CD14-positive monocyte (primary cell): ENCODE measurements at regions not wholly inside any gene's neighbourhood (a gene's known extent, or its start where the extent isn't known, plus 50 kb on each side); places are given as distances from the start of the nearest gene placed in this dataset.

Experiments
- DNase-seq, 3 donors: peaks; one replicate each; pipeline ENCODE4 v3.0.0-alpha.2; 2011 to 2022
- H2AFZ ChIP-seq: 2 replicates; pipeline ENCODE4 v1.6.0; 2012; ENCODE audit warnings: mild to moderate bottlenecking, low read depth, low read length, inconsistent platforms; ENCODE audit not compliant: insufficient read depth, poor library complexity, severe bottlenecking
- H3K27ac ChIP-seq, 2 donors: 1 replicate in 1 of 2; 2 replicates in 1 of 2; pipeline ENCODE4 v1.5.1; 2012 to 2013; ENCODE audit warnings: low read length in 2 of 2, control low read depth in 1 of 2, inconsistent platforms in 1 of 2, low read depth in 1 of 2, mild to moderate bottlenecking in 1 of 2
- H3K27me3 ChIP-seq, 2 donors: one replicate each; pipeline versions ENCODE4 v1.6.0 to v1.6.1; 2011 to 2013; ENCODE audit warnings: low read length in 2 of 2; ENCODE audit not compliant: control insufficient read depth in 2 of 2, insufficient read depth in 2 of 2
- H3K36me3 ChIP-seq, 2 donors: replicated peaks in 1 of 2; 1 replicate in 1 of 2; 2 replicates in 1 of 2; pipeline versions ENCODE4 v1.5.1 to v1.6.1; 2012 to 2013; ENCODE audit warnings: low read length in 2 of 2, control low read depth in 1 of 2, inconsistent platforms in 1 of 2, mild to moderate bottlenecking in 1 of 2; ENCODE audit not compliant: insufficient read depth in 2 of 2, control insufficient read depth in 1 of 2
- H3K4me1 ChIP-seq, 2 donors: 1 replicate in 1 of 2; 2 replicates in 1 of 2; pipeline versions ENCODE4 v1.5.1 to v1.6.1; 2012 to 2013; ENCODE audit warnings: low read length in 2 of 2, control low read depth in 1 of 2, inconsistent platforms in 1 of 2, mild to moderate bottlenecking in 1 of 2, moderate library complexity in 1 of 2; ENCODE audit not compliant: insufficient read depth in 2 of 2, control insufficient read depth in 1 of 2
- H3K4me2 ChIP-seq: replicated peaks from 2 replicates; pipeline ENCODE3; 2012; ENCODE audit warnings: low read length, moderate library complexity, mild to moderate bottlenecking; ENCODE audit not compliant: poor library complexity, severe bottlenecking; ENCODE audit errors: extremely low read depth
- H3K4me3 ChIP-seq, 3 experiments: fragments of 200-600 bp in 1 of 3; sonication (generic) in 1 of 3; replicated peaks in 1 of 3; 1 replicate in 2 of 3; 2 replicates in 1 of 3; pipeline ENCODE4 v1.5.1; 2011 to 2013; ENCODE audit warnings: low read length in 3 of 3, mild to moderate bottlenecking in 3 of 3, control low read depth in 2 of 3, low read depth in 2 of 3, inconsistent platforms in 1 of 3, moderate library complexity in 1 of 3
- H3K79me2 ChIP-seq: 2 replicates; pipeline ENCODE4 v1.6.0; 2012; ENCODE audit warnings: mild to moderate bottlenecking, control low read depth, inconsistent platforms, low read length, moderate library complexity; ENCODE audit not compliant: insufficient read depth
- H3K9ac ChIP-seq: 2 replicates; pipeline ENCODE4 v1.6.0; 2017; ENCODE audit warnings: low read length, mild to moderate bottlenecking; ENCODE audit not compliant: insufficient read depth, poor library complexity, severe bottlenecking
- H3K9me3 ChIP-seq, 2 donors: replicated peaks in 1 of 2; 1 replicate in 1 of 2; 2 replicates in 1 of 2; pipeline versions ENCODE4 v1.5.1 to v1.6.1; 2012 to 2013; ENCODE audit warnings: low read length in 2 of 2, control low read depth in 1 of 2; ENCODE audit not compliant: control insufficient read depth in 1 of 2, insufficient read depth in 1 of 2
- H4K20me1 ChIP-seq: 2 replicates; pipeline ENCODE4 v1.6.0; 2012; ENCODE audit warnings: mild to moderate bottlenecking, low read length, control low read depth, moderate library complexity; ENCODE audit not compliant: insufficient read depth
- H3K27ac Mint-ChIP-seq, 7 donors: one replicate each; pipeline ENCODE4 v1.8.0; 2020; ENCODE audit warnings: mild to moderate bottlenecking in 7 of 7, mixed read lengths in 7 of 7, moderate library complexity in 6 of 7, inconsistent platforms in 2 of 7
- H3K27me3 Mint-ChIP-seq, 3 donors: one replicate each; pipeline ENCODE4 v1.8.0; 2021 to 2022; ENCODE audit warnings: low read depth in 3 of 3, mild to moderate bottlenecking in 3 of 3, mixed read lengths in 3 of 3, moderate library complexity in 3 of 3, inconsistent platforms in 1 of 3
- H3K36me3 Mint-ChIP-seq, 2 donors: one replicate each; pipeline ENCODE4 v1.8.0; 2020; ENCODE audit warnings: mixed read lengths in 2 of 2, inconsistent platforms in 1 of 2, mild to moderate bottlenecking in 1 of 2
- H3K4me1 Mint-ChIP-seq: one replicate; pipeline ENCODE4 v1.8.0; 2020; ENCODE audit warnings: mild to moderate bottlenecking, mixed read lengths
- H3K4me3 Mint-ChIP-seq, 2 donors: one replicate each; pipeline ENCODE4 v1.8.0; 2020; ENCODE audit warnings: mild to moderate bottlenecking in 2 of 2, mixed read lengths in 2 of 2, moderate library complexity in 1 of 2
- H3K9me3 Mint-ChIP-seq, 7 donors: one replicate each; pipeline ENCODE4 v1.8.0; 2020 to 2022; ENCODE audit warnings: mixed read lengths in 7 of 7, mild to moderate bottlenecking in 6 of 7, moderate library complexity in 6 of 7, inconsistent platforms in 2 of 7
- WGBS: methylation state at CpG from one replicate; pipeline ENCODE4 v1.1.5; 2013; ENCODE audit warnings: missing lambda C conversion rate; ENCODE audit not compliant: insufficient coverage; 5-methylcytosine and 5-hydroxymethylcytosine counted together
- intact Hi-C, 2 donors: fragments of 100-400 bp; cut with micrococcal nuclease; formaldehyde crosslinking; loops; one replicate each; pipeline versions ENCODE4 v1.15.0 to v1.15.1; 2023
- TF ChIP-seq, protein P1 (sequence below): fragments of 200-600 bp; IDR thresholded peaks from one replicate; pipeline ENCODE4 v1.8.0; 2022; ENCODE audit warnings: antibody characterized with exemption, mild to moderate bottlenecking

DNA sequence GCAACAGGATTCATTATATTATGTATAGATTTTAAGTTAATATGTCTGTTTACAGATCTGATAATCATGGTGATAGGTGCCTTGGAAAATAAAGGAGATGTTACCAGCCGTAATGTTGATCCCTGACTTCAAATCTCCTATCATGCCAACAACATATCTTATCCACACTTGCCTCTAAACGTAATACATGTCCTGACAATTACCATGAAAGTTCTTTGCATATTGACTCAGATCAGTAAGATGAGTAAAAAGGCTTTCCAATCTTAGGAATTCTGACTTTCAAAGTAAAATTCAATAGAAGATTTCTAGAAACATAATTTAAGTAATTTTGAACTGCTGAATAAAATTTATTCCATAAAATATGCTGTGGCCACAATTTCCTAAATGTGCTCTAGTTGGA is 513.3 kb downstream of the ANKRD50 start:
- DNase-seq = no peak

DNA sequence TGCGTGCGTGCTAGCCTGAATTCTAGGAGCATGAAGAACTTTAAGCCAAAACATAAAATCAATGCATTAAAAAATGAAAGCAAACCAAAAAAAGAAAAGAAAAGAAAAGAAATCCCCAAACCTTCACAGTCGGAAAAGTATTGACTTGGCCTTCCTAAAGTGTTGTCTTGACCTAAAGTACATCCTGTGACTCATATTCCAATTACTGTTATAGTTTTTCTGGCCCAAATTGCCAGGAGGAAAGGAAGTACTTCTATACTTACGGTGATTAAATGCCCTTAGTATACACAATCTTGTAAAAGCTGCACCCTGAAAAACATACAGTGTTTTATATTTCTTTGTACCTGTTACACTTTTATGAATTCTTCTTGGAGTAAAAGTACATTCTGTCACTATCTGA is 512.8 kb downstream of the ANKRD50 start:
- Histone ChIP-seq H3K79me2 (no peaks in the 10 kb centered on the region), H3K36me3 (no peaks in the 10 kb centered on the region), H3K4me1 (no peaks in the 10 kb centered on the region), H4K20me1 (no peaks in the 10 kb centered on the region), H3K4me2 (no peak overlapping the region), H2AFZ (no peak overlapping the region), H3K9ac (no peak overlapping the region), H3K27me3 (no peaks in the 10 kb centered on the region), H3K9me3 (no peaks in the 10 kb centered on the region), H3K27ac (no peak overlapping the region), H3K4me3 (no peak overlapping the region)
- Mint-ChIP-seq H3K27ac (no peak overlapping the region), H3K36me3 (no peaks in the 10 kb centered on the region), H3K9me3 (peaks cover 0 to 10% (median 2%) of the 10 kb centered on the region in 7 donors), H3K4me3 (no peak overlapping the region), H3K27me3 (no peaks in the 10 kb centered on the region), H3K4me1 (no peaks in the 10 kb centered on the region)
- intact Hi-C loops = no loop called here
- WGBS = no CpG with 5 or more reads among the region's 4 CpGs
- TF ChIP-seq, protein P1, sequence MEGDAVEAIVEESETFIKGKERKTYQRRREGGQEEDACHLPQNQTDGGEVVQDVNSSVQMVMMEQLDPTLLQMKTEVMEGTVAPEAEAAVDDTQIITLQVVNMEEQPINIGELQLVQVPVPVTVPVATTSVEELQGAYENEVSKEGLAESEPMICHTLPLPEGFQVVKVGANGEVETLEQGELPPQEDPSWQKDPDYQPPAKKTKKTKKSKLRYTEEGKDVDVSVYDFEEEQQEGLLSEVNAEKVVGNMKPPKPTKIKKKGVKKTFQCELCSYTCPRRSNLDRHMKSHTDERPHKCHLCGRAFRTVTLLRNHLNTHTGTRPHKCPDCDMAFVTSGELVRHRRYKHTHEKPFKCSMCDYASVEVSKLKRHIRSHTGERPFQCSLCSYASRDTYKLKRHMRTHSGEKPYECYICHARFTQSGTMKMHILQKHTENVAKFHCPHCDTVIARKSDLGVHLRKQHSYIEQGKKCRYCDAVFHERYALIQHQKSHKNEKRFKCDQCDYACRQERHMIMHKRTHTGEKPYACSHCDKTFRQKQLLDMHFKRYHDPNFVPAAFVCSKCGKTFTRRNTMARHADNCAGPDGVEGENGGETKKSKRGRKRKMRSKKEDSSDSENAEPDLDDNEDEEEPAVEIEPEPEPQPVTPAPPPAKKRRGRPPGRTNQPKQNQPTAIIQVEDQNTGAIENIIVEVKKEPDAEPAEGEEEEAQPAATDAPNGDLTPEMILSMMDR = no peak
- no peak for DNase-seq

More for the DNA sequence above, 513.3 kb downstream of the ANKRD50 start:
- Mint-ChIP-seq H3K4me3 (no peak overlapping the region), H3K9me3 (peaks cover 0 to 10% (median 2%) of the 10 kb centered on the region in 7 donors), H3K4me1 (no peaks in the 10 kb centered on the region), H3K27ac (no peak overlapping the region), H3K36me3 (no peaks in the 10 kb centered on the region), H3K27me3 (no peaks in the 10 kb centered on the region)
- H3K9ac ChIP-seq = no peak overlapping the region
- H4K20me1 ChIP-seq = no peaks in the 10 kb centered on the region
- no peak overlapping the region for H3K4me3 ChIP-seq
- TF ChIP-seq, protein P1 = no peak
- WGBS = no CpG with 5 or more reads among the region's 2 CpGs
- no peaks in the 10 kb centered on the region for H3K4me1 ChIP-seq
- no peak overlapping the region for H3K4me2 ChIP-seq
- H3K27ac ChIP-seq = no peak overlapping the region
- H3K36me3 ChIP-seq = no peaks in the 10 kb centered on the region
- H3K79me2 ChIP-seq = no peaks in the 10 kb centered on the region
- no peaks in the 10 kb centered on the region for H3K27me3 ChIP-seq
- H3K9me3 ChIP-seq = no peaks in the 10 kb centered on the region
- H2AFZ ChIP-seq = no peak overlapping the region
- intact Hi-C loops = no loop called here
